ENCODE measurements at regions not wholly inside any gene's neighbourhood (a gene's known extent, or its start where the extent isn't known, plus 50 kb on each side); places are given as distances from the start of the nearest gene placed in this dataset.

DNA sequence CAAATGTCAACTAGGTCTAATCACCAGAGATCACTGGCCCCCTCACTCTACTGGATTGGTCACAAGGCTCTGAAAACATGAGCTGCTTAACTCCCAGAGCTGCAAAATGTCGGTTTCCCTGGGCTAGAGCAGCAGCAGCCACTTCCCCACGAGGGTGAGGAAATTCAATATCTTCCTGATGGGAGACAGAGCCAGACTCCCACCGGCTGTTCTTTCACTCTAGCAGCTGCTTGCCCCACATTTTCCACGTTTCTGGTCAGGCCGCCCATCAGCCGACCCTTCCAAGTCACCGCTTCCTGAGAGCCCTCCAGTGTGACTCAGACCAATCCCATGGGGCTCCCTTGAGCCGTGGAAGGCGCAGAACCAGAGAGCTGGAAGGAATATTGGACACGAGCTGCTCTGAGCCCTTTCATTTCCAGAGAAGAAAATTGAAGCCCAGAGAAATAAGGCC lies 227.0 kb downstream of the ADAMTS15 start:
- TF ChIP-seq, protein P1, sequence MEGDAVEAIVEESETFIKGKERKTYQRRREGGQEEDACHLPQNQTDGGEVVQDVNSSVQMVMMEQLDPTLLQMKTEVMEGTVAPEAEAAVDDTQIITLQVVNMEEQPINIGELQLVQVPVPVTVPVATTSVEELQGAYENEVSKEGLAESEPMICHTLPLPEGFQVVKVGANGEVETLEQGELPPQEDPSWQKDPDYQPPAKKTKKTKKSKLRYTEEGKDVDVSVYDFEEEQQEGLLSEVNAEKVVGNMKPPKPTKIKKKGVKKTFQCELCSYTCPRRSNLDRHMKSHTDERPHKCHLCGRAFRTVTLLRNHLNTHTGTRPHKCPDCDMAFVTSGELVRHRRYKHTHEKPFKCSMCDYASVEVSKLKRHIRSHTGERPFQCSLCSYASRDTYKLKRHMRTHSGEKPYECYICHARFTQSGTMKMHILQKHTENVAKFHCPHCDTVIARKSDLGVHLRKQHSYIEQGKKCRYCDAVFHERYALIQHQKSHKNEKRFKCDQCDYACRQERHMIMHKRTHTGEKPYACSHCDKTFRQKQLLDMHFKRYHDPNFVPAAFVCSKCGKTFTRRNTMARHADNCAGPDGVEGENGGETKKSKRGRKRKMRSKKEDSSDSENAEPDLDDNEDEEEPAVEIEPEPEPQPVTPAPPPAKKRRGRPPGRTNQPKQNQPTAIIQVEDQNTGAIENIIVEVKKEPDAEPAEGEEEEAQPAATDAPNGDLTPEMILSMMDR (IDR thresholded peaks at IDR 0.05): no peak
- no peak for TF ChIP-seq SIN3A (IDR thresholded peaks at IDR 0.05; ENCODE audit: borderline replicate concordance, insufficient read depth, low read depth, low read length)
- TF ChIP-seq POLR2AphosphoS5 (IDR thresholded peaks at IDR 0.05; ENCODE audit: low read depth, low read length): no peak
- TF ChIP-seq, protein P2, sequence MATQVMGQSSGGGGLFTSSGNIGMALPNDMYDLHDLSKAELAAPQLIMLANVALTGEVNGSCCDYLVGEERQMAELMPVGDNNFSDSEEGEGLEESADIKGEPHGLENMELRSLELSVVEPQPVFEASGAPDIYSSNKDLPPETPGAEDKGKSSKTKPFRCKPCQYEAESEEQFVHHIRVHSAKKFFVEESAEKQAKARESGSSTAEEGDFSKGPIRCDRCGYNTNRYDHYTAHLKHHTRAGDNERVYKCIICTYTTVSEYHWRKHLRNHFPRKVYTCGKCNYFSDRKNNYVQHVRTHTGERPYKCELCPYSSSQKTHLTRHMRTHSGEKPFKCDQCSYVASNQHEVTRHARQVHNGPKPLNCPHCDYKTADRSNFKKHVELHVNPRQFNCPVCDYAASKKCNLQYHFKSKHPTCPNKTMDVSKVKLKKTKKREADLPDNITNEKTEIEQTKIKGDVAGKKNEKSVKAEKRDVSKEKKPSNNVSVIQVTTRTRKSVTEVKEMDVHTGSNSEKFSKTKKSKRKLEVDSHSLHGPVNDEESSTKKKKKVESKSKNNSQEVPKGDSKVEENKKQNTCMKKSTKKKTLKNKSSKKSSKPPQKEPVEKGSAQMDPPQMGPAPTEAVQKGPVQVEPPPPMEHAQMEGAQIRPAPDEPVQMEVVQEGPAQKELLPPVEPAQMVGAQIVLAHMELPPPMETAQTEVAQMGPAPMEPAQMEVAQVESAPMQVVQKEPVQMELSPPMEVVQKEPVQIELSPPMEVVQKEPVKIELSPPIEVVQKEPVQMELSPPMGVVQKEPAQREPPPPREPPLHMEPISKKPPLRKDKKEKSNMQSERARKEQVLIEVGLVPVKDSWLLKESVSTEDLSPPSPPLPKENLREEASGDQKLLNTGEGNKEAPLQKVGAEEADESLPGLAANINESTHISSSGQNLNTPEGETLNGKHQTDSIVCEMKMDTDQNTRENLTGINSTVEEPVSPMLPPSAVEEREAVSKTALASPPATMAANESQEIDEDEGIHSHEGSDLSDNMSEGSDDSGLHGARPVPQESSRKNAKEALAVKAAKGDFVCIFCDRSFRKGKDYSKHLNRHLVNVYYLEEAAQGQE (IDR thresholded peaks at IDR 0.05; ENCODE audit: insufficient read depth in 1 of 2, low read depth in 2 of 2, low read length in 1 of 2): no peak

Measured in Panc1 (cell line).